ENCODE measurements at regions not wholly inside any gene's neighbourhood (a gene's known extent, or its start where the extent isn't known, plus 50 kb on each side); places are given as distances from the start of the nearest gene placed in this dataset.
"Not testable (repeated sequence)": the region's sequence is repeated elsewhere in the genome, so short reads cannot be mapped to it uniquely, and the experiment has no call there.

DNA sequence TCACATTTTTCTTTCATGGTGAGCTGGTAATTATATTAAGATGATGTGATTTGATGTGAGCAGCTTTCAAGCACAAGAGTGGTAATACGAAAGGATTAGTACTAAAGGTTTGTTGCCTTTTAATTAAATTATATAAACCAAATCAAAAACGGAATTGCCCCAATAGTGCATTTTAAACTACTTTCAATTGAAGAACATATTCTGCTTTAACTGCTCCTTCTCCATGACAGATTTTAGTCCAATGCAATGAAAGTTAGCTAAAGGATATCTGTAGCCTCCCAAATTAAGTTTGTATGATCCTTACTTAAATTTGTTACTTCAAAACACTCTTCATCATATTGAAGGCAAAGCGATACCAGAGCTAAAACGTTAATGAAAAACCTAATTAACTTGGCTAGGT lies 447.1 kb upstream of the AMOT start:
- DNase-seq = no peak

DNA sequence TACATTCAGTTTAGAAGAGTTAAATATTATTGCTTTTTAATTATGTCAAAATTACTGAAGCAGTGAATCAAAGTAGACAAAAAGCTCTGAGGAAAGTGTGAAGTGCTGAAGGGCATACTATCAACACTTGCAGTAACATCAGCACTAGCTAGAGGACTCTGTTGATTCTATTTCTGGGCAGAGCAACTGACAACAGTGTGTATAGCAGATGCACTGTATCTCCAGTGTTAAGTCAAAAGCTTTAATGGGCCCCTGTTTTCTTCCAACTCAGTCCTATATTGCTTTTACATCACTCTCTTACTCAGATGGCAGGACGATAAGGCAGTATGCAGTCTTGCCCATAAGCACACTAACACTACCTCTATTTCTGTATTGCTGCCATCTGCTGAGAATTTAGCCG lies 435.2 kb upstream of the AMOT start:
- no peak for DNase-seq

DNA sequence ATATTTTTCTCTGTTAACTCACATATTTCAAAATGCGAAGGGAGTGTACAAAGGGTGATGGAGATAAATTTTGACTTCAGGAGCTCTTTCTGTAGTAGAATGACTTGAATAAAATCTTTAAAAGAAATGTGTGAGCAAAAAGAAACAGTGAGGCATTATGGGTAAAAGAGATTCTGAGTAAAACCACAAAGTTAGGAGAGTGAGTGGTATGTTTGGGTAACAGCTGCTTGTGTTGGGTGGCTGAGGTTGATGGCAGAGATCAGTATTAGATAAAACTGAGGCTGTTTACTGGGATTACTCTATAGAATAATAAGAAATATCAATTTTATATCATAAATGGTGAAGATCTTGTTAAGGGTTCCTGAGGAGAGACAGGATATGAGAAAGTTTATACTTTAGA lies 434.2 kb upstream of the AMOT start:
- DNase-seq = no peak

DNA sequence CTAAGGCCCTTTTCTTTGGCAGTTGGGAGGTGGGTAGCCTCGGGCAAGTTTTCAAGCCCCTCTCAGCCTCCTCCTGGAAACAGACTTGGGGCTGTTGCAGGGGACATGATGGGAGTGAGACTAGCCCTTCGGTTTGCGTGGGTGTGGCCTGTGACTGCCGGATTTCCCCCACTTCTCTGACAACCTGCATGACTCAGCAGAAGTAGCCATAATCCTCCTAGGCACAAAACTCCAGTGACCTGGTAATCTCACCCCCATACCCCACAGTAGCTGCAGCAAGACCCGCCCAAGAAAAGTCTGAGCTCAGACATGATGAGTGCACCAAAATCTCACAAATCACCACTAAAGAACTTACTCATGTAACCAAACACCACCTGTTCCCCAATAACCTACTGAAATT lies 433.7 kb upstream of the AMOT start:
- no peak for DNase-seq

DNA sequence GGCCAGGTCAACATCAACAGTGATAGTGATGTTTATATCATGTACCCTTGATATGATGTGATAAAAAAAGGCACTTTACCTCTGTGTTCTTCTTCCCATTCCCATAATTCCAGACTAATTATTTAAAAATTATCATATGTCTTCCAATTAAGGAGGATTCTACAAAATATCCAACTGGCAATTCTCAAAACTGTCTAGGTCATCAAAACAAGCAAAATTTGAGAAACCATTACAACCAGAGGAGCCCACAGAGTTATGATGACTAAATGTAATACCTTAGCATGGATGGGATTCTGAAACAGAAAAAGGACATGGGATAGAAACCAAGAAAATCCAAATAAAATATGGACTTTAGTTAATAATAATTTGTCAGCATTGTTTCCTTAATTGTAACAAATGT lies 428.6 kb upstream of the AMOT start:
- no peak for DNase-seq

DNA sequence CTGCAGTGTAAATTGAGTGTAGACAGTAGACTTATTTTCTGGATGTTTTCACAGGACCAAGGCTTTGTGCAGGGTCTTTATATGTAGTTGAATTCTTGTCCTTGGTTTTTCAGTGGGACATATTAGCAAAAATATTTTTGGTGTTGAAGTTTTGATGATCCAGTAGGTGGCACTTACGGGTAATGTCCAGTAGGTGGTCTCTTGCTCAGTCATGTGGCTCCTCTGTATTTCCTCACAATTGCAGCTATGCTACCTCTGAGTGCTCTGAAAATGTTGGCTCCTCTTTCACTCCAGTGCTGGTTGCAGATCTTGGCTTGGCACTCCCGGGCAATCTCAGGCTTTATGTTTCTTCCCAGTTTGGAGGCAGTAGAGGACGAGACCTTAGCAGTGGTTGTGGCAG lies 419.8 kb upstream of the AMOT start:
- DNase-seq = no peak

DNA sequence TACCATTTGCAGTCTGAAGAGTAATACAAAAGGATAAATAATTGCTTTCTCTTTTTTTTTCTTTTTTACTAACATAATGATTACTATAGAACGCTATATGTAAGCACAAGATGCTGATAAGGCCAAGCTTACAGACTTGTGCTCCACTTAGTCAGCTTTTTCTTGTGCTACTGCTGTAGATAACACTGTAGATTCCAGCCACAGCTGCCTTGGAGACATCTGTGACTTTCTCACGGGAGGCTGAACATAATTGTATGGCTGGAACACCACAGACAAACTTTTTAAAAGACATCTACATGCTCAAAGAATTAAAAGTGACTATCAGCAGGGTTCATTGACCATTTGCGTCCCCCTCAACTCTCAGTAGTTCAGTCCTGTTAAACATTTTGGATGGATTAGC lies 381.7 kb upstream of the AMOT start:
- DNase-seq = no peak

DNA sequence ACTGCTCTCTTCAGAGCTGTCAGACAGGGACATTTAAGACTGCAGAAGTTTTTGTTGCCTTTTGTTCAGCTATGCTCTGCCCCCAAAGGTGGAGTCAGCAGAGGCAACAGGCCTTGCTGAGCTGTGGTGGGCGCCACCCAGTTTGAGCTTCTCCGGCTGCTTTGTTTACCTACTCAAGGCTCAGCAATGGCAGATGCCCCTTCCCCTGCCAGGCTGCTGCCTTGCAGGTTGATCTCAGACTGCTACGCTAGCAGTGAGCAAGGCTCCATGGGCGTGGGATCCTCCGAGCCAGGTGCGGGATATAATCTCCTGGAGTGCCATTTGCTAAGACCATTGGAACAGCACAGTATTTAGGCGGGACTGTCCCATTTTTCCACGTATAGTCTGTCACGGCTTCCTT lies 371.4 kb upstream of the AMOT start:
- no peak for DNase-seq

DNA sequence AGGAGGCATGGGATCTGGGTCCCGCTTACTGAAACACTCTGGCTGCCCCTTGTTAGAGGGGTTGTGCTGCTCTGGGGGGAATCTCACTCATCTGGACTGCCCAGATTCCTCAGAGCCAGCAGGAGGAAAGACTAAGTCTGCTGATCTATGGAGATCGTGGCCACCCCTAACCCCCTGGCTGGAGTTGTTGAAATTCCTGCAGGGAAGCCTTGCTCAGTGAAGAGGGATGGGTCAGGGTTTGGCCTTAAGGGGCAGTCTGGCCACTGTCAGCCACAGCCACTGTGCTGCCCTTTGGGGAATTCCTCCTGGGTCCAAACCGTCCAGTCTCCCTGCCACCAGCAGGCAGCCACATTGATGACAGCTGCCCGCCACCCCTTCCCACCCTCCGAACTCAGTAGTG lies 362.0 kb upstream of the AMOT start:
- DNase-seq = no peak

DNA sequence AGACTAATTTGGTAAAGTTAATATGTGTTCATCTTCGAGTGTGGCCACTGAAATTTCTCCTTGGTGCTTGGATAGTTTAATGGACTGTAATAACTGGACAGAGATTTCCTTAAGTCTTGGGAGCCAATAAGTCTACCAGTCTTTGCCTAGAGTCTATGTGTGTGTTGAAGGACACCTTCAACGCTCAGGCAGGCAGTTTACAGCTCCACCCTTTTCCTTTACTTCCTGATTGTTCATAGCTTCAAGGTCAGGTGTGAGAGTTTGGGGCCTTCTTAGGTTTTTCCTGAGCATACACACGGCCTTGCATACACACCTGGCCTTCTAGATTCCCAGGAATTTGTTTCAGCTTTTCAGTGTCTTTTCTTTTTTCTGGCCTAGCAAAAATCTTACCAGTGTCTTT lies 355.3 kb upstream of the AMOT start:
- DNase-seq = no peak

DNA sequence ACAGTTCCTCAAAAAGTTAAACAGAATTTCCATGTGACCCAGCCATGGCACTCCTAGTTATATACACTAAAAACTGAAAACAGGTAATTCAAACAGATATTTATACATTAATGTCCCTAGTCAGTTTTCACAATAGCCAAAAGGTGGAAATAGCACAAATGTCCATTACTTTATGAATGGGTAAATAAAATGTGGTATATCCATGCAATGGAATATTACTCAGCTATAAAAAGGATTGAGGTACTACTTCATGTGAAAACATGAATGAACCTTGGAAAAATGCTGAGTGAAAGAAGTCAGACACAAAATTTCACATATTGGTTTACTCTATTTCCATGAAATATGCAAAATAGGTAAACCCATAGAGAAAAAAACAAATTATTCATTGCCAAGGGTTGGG lies 351.8 kb upstream of the AMOT start:
- no peak for DNase-seq

DNA sequence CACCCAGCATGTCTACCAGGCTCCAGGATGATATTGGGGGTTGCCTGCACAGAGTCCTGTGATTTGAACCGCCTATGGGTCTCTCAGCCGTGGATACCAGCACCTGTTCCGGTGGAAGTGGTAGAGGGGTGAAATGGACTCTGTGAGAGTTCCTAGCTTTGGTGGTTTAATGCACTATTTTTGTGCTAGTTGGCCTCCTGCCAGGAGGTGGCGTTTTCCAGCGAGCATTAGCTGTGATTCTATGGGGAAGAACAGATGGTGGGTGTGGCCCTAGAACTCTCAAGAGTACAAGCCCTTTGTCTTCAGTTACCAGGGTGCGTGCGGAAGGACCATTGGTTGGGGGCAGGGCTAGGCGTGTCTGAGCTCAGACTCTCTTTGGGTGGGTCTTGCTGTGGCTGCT lies 316.9 kb upstream of the AMOT start:
- no peak for DNase-seq

DNA sequence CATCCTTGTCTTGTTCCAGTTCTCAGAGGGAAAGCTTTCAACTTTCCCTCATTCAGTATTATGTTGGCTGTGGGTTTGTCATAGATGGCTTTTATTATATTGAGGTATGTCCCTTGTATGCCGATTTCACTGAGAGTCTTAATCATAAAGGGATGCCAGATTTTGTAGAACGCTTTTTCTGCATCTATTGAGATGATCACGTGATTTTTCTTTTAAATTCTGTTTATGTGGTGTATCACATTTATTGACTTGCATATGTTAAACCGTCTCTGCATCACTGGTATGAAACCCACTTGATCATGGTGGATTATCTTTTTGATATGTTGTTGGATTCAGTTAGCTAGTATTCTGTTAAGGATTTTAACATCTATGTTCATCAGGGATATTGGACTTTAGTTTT lies 313.7 kb upstream of the AMOT start:
- DNase-seq = not testable (repeated sequence)

DNA sequence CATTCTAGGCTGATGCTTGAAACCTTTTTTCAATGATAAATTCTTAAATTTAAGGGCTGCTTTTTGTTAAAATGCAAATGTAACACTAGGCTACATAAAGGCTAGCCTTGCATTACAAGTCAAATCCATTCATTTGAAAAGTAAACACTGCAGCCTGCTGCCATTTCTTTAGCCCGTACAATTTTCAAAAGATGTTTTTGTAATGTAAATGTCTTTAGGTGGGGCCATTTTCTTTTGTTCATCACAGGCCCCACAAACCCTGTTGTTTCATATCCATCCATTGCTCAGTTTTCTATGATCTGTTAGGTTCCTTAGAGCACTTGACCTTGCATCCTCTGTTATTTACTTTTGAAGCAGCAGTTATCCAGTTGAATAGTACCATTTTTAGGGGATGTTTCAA lies 296.2 kb upstream of the AMOT start:
- no peak for DNase-seq

DNA sequence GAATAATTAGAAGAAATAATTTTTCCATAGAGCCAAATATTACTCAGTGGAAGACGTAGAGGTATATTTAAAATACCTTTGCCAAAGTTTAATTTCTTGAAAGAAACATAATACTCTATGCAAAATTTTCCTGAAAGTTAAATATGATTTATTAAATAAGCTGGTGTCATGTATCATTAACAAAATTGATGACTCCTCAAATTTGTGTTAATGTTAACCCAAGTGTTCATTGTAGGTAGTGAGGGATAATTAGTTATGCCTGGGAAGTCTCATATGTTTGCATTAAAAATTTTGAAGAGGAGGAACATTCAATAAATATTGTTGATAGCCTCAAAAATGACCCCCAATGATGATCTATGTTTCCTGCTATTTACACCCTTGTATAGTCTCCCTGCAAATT lies 292.7 kb upstream of the AMOT start:
- DNase-seq = no peak

DNA sequence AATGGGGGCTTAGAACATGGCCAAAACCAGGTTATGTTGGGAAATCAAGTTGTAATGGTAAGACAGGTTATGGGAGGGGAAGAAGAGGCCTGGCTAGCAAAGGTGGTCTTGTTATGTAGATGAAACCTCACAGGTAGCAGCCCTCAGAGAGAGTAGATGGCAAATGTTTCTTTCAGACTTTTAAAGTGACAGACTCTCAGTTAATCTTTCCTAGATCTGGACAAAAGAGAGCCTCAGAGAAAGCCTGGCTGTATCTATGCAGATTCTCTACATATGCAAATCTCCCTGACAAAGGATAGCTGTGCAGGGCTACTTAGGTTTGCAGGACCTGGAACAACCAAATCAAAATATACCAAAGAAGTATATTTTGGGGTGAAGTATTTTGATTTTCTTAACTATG lies 284.1 kb upstream of the AMOT start:
- DNase-seq = no peak

DNA sequence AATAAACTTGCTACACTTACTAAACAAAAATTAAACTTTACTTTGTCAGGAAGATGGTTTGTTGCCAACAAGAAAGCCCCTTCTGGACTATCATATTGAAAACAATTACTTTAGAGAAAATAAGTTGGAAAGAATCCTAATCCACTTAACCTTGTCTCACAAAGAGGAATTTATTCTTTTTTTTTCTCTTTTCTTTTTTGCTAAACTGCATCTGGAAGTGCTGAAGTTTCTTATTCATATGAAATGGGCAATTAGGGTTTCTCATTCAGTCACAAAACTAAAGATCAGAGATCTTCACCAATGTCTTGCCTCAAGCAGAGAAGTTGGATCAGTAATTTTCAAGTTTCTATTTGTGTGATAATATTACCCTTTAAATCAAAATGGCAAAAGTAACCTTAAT lies 234.9 kb upstream of the AMOT start:
- no peak for DNase-seq

DNA sequence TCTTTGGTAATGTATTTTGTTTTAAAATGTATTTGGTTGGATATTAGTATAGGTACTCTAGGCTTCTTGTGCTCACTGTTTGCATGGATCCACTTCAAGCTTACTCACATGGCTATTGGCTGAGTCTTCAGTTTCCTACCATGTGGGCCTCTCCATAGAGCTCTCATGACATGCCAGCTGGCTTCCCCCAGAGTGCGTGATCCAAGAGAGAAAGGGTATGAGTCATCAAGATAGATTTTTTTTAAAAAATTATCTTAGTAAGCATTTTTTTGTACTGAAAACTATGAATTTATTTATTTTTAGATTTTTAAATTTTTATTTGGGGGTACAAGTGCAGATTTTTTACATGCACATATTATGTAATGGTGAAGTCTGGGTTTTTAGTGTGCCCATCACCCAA lies 219.1 kb upstream of the AMOT start:
- DNase-seq = no peak

DNA sequence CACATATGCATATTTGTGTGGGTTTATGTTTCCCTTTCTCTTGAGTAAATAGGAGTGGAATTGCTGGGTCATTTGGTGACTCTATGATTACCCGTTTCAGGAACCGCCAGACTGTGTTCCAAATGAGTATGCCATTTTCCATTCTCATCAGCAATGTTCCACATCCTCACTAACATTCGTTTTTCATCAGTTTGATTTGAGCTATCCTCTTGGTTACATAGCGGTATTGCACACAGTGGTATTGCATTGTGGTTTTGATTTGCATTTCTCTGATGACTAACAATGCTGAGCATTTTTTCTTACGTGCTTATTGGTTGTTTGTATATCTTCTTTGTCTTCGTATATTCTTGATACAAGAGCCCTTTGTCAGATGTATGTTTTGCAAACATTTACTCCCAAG lies 218.0 kb upstream of the AMOT start:
- DNase-seq = no peak

DNA sequence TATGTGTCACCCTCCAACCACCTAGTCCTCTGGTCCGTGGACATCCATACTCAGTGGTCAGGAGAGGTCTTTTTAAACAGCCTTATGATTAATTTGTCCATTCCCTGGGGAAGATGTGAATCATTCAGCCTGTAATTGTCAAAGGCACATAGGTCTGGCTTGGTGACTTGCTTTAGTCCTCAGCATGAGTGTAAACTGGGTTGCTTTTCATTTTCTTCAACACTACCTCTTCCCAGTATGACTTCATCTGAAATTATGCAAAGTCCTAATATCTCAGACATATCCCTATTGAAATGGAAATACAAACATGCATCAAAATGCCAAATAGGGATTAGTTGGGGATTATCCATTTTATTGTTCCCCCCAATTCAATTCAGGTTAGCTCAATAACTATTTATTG lies 208.3 kb upstream of the AMOT start:
- no peak for DNase-seq

DNA sequence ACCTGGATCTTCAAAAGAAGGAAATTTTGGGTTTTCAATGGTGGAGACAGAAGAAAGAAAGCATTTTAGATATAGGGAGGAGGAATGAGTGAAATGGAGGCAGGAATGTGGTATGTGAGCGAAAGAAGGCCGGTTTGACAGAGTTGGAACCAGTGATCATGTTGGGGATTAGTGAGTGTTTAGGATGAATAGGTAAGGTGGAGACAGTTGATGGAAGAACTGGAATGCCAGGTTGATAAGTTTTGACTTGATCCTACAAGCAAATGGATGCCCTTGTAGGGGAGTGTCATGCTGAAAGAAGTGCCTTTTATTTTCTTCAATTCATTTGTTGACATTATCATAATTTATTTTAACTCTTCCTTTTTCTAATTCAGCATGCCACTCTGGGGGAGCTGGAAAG lies 207.8 kb upstream of the AMOT start:
- no peak for DNase-seq

DNA sequence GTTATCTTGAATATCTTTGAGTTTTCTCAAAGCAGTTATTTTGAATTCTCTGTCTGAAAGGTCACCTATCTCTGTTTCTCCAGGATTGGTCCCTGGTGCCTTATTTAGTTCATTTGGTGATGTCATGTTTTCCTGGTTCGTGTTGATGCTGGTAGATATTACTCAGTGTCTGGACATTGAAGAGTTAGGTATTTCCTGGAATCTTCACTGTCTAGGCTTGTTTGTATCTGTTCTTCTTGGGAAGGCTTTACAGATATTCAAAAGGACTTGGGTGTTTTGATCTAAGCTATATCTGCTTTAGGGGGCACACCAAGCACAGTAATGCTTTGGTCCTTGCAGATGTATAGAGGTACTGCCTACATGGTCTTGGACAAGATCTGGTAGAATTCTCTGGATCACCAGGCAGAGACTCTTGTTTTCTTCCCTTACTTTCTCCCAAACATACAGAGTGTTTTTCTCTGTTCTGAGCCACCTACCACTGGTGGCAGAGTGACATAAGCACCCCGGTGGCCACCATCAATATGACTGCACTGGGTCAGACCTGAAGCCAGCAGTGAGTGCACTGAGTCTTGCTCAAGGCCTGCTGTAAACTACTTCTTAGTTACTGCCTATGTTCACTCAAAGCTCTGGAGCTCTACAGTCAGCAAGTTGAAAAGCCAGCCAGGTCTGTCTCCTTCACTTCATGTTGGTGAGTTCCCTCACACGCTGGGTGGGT lies 193.5 kb upstream of the AMOT start:
- DNase-seq = no peak

DNA sequence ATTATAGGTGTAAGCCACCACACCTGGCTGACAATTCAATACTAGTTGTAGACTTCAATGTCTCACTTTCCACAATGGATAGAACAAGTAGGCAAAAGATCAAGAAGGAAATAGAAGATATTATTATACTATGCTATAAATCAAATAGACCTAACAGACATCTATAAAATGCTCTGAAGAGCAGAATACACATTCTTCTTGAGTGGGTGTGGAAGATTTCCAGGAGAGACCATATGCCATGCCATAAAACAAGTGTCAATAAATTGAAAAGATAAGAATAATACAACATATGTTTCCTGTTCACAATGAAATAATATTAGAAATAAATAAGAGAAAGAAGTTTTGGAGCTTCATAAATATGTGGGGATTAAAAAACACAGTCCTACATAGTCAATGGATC lies 179.3 kb upstream of the AMOT start:
- DNase-seq = no peak

DNA sequence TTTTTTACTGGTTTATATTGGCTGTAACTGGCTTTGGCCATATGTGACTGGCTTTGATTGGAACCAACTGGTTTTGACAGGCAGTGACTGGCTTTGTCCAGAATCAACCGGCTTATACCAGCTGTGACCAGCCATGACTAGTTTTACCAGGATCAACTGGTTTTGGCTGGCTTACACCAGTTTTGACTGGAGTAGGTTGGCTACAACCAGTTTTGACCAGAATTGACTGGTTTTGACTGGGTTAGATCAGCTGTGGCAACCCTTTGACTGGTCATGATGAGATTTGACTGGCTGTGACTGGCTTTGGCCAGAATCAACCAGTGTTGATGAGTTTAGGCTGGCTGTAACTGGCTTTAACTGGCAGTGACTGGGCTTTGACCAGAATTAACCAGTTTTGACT lies 169.2 kb upstream of the AMOT start:
- DNase-seq = no peak

DNA sequence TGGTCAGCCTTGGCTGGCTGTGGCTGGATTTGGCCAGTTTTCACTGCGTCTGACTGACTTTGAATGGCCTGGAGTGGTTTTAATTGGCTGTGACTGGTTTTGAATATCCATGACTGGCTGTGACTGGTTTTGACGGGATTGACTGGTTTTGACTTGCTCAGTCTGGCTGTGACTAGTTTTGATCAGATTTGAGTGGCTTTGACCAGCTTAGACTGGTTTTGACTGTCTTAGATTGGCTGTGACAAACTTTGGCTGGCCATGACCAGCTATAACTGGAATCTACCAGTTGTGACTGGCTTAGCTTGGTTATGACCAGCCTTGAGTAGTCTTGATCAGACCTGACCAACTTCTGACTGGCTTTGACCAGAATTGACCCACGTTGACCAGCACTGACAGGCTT lies 168.4 kb upstream of the AMOT start:
- no peak for DNase-seq

DNA sequence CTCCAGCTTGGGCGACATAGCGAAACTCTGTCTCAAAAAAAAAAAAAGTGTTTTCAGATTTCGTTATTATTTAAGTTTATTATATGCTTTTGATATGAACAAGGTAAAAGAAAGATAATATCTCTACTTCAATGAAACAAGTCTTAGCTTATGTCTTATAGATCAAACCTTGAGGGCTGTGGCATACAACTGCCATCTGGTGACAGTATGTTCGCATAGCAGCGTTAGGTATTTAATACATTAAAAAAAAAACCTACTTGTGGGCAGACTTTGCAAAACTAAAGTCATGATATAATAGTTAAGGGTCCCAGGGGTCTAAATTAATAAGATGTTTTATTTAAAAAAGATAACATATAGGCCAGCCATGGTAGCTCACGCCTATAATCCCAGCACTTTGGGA lies 161.2 kb upstream of the AMOT start:
- DNase-seq = no peak
